GM20000 (cell line): ENCODE measurements at regions not wholly inside any gene's neighbourhood (a gene's known extent, or its start where the extent isn't known, plus 50 kb on each side); places are given as distances from the start of the nearest gene placed in this dataset.
"Not testable (repeated sequence)": the region's sequence is repeated elsewhere in the genome, so short reads cannot be mapped to it uniquely, and the experiment has no call there.

Source experiments
- DNase-seq: peaks from one replicate; pipeline ENCODE4 v3.0.0; 2012; ENCODE audit warnings: low spot score
- TF ChIP-seq, protein P1 (sequence below): IDR thresholded peaks from 2 replicates; pipeline ENCODE4 v1.5.1; 2012; ENCODE audit warnings: mild to moderate bottlenecking, control low read depth; ENCODE audit errors: extremely low read depth, missing control alignments

DNA sequence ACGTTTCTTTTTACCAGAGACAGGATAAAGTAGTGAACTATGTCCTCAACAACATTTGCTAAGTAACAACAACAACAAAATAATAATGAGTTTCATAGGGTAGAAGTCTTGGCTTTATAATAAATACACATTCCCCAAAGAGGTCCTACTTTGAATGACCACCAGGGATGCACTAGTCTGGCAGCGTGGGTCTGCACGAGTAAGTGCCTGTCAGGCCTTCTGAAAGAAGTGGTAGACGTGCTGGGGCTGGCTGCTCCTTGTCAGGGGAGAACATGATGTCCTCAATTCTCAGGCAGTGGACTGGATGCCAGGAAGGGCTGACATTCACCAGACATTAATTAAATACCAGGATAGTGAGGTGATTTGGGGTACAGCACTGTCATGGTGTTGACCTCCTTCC is 331.1 kb downstream of the TMEM38B start:
- TF ChIP-seq, protein P1, sequence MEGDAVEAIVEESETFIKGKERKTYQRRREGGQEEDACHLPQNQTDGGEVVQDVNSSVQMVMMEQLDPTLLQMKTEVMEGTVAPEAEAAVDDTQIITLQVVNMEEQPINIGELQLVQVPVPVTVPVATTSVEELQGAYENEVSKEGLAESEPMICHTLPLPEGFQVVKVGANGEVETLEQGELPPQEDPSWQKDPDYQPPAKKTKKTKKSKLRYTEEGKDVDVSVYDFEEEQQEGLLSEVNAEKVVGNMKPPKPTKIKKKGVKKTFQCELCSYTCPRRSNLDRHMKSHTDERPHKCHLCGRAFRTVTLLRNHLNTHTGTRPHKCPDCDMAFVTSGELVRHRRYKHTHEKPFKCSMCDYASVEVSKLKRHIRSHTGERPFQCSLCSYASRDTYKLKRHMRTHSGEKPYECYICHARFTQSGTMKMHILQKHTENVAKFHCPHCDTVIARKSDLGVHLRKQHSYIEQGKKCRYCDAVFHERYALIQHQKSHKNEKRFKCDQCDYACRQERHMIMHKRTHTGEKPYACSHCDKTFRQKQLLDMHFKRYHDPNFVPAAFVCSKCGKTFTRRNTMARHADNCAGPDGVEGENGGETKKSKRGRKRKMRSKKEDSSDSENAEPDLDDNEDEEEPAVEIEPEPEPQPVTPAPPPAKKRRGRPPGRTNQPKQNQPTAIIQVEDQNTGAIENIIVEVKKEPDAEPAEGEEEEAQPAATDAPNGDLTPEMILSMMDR = no peak
- DNase-seq = no peak

DNA sequence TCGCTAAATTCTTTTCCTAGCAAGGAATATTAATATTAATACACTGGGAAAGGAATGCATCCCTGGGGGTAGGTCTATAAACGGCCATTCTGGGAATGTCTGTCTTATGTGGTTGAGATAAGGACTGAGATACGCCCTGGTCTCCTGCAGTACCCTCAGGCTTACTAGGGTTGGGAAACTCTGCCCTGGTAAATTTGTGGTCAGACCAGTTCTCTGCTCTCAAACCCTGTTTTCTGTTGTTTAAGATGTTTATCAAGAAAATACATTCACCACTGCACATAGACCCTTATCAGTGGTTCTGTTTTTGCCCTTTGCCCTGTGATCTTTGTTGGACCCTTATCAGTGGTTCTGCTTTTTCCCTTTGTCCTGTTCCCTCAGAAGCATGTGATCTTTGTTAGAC is 335.8 kb downstream of the TMEM38B start:
- DNase-seq = not testable (repeated sequence)

DNA sequence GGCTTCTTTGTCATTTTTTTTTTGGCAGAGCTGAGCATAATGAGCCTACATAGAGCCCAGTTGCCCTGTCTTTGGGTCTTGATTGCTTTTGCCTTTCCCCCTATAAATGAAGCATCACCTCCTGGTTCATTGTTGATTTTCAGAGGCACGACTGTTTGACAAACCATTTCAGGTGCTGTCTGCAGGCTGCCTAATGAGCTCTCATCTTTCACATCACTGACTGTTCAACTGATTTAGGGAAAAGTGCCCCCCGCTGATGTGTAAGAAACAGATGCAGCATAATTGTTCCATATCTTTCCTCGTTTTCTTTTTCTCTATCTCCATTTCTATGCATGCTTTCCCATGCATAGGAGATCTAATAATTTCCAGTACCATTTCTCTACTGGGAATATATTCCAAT is 338.6 kb downstream of the TMEM38B start:
- TF ChIP-seq, protein P1 = no peak
- no peak for DNase-seq

DNA sequence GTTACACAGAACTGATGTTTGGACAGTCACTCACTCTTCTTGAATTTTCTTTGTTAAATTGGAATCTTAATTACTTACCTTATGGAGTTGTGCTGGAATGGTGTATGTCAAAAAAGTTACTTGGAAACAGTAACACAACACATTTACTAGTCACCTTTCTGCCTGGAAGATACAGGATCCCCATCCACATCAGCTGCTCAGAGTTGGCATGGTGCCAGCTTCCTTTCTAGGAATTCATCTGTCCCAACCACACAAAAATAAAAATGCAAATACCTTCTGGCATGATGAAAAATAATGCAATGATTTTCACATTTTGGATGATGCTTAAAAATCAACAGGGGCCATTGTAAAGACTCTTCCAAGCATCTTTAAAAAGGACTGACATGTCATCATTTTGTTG is 341.5 kb downstream of the TMEM38B start:
- no peak for DNase-seq
- TF ChIP-seq, protein P1 = no peak

DNA sequence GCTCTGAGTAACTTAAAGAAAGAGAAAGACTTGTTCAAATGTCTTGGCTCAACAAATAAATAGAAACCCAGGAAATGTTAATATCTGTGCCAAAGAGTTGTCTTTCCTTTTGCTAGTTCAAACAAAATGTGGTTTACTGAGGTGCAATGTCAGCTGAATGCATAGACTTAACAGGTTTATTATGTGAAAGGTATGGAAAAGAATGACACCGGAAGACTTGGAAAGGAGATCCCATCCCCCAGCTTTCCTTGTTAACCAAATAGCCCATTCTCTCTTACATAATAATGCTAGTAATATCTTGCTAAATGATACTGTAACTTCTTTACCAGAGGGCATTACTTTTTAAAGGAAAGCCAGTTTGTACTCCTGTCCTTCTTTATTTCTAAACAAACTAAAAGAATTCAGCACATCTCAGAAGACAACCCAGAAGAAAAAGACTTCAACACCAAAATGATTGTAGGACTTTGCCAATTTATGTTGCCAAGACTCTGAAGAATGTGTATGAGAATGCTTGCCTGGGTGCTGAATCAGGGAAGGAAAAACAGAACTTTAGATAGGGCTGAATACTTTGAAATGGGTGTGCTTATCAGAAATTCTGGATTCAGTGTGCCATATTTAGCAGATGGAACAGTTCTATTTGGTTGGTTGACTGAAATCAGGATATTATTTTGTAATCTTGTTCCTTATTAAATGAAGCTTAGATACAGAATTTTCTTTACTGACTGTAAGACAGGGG is 344.1 kb downstream of the TMEM38B start:
- DNase-seq = no peak
- TF ChIP-seq, protein P1 = no peak

DNA sequence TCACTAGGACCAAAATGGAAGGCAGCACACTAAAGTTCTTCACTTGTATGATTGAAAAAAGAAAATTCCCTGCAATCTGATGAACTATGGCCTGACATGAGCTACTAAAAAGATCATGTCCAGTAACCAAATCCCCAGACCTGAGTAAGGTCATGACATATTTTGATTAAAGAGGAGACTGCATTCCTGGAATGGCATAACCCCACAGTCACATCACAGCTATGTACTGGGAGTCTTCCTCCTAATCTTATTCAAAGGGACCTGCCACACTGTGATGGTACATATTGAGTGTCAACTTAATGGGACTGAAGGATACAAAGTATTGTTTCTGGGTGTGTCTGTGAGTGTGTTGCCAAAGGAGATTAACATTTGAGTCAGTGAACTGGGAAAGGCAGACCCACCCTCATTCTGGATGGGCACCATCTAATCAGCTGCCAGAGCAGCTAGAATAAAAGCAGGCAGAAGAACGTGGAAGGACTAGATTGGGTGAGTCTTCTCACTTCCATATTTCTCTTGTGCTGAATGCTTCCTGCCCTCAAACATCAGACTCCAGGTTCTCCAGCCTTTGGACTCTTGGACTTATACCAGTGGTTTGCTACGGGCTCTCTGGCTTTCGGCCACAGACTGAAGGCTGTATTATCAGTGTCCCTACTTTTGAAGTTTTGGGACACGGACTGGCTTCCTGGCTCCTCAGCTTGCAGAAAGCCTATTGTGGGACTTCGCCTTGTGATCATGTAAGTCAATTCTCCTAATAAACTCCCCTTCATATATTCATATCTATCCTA is 345.0 kb downstream of the TMEM38B start:
- TF ChIP-seq, protein P1 = no peak
- no peak for DNase-seq

DNA sequence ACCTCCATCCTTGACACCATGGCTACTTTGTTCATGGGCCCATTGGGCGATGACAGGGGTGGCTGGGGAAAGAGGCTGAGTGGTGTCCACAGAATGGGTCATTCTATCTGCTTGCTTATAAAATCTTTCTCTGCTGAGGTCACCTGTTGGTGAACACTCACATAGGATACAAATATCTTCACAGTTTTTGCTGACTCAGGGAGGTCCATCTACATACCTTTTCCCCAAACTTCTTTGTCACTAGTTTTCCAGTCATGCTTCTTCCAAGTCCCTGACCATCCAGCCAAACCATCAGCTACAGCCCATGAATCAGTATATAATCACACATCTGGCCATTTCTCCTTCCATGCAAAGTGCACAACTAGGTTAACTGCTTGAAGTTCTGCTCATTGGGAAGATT is 347.6 kb downstream of the TMEM38B start:
- not testable (repeated sequence) for DNase-seq

DNA sequence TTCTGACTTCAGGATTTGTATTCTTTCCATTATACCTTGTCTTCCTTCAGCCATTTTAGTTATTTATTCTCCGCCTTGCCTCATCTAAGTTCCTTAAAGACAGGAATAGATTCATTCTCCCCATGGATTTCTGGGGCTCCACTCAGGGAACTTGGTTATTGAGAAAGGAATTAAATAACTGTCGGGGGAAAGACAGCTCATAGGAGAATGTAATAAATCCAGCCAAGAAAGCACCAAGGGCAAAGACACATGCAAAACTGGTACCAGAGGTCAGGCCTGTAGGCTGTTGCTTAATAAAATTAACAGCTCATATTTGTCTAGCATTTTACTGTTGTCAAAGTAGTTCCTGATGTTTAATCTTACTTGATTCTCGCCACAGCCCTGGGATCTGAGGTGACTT is 357.2 kb downstream of the TMEM38B start:
- TF ChIP-seq, protein P1 = no peak
- DNase-seq = no peak
